K562 (cell line): ENCODE measurements at regions not wholly inside any gene's neighbourhood (a gene's known extent, or its start where the extent isn't known, plus 50 kb on each side); places are given as distances from the start of the nearest gene placed in this dataset.

Experiments
- ERF ChIP-seq: fragments of 450-650 bp; formaldehyde crosslinking; IDR thresholded peaks from 2 replicates; pipeline ENCODE4 v1.4.0; 2020; ENCODE audit warnings: mild to moderate bottlenecking, mixed read lengths
- JUNB ChIP-seq: fragments of 450-650 bp; formaldehyde crosslinking; conservative IDR thresholded peaks from 2 replicates; pipeline ENCODE4 v1.4.0; 2020; ENCODE audit warnings: mild to moderate bottlenecking
- JUND ChIP-seq, 2 experiments: IDR thresholded peaks; 2 replicates in 1 of 2; 3 replicates in 1 of 2; pipeline ENCODE4 v1.6.1; 2011; ENCODE audit warnings: borderline replicate concordance in 2 of 2, low read depth in 2 of 2, low read length in 2 of 2, improper control_type of control experiment in 1 of 2, missing biosample characterization in 1 of 2, missing genetic modification characterization in 1 of 2, missing genetic modification reagents in 1 of 2
- NFATC3 ChIP-seq: fragments of 450-650 bp; IDR thresholded peaks from 2 replicates; pipeline ENCODE4 v1.6.1; 2017; ENCODE audit warnings: mild to moderate bottlenecking
- NRF1 ChIP-seq, 2 experiments: fragments of 450-650 bp; IDR thresholded peaks in 1 of 2; conservative IDR thresholded peaks in 1 of 2; 2 replicates each; pipeline ENCODE4 v1.6.1; 2014; ENCODE audit warnings: mild to moderate bottlenecking in 2 of 2
- XRCC4 ChIP-seq: IDR thresholded peaks from one replicate; pipeline ENCODE4 v1.6.1; 2011; ENCODE audit not compliant: insufficient read depth, insufficient read length; ENCODE audit errors: extremely low read depth
- ZEB2 ChIP-seq: fragments of 450-650 bp; IDR thresholded peaks from 2 replicates; pipeline ENCODE4 v1.6.1; 2016
- ZNF134 ChIP-seq: fragments of 250-450 bp; sonication (Bioruptor Pico); conservative IDR thresholded peaks from 2 replicates; pipeline ENCODE4 v1.4.0; 2020
- TF ChIP-seq, protein P1 (sequence below): fragments of 250-450 bp; sonication (Bioruptor Pico); IDR thresholded peaks from 2 replicates; pipeline ENCODE4 v1.8.0; 2022; ENCODE audit warnings: inconsistent platforms
- TF ChIP-seq, protein P2 (sequence below): fragments of 450-650 bp; formaldehyde crosslinking; IDR thresholded peaks from 2 replicates; pipeline ENCODE4 v1.4.0; 2020; ENCODE audit warnings: mild to moderate bottlenecking
- TF ChIP-seq, protein P3 (sequence below): IDR thresholded peaks from 2 replicates; pipeline ENCODE4 v1.6.1; 2016; ENCODE audit warnings: missing genetic modification characterization, missing compliant biosample characterization
- TF ChIP-seq, protein P4 (sequence below), 2 experiments: fragments of 450-650 bp in 1 of 2; sonication (generic) in 1 of 2; formaldehyde crosslinking in 1 of 2; IDR thresholded peaks in 1 of 2; conservative IDR thresholded peaks in 1 of 2; 2 replicates each; pipeline versions ENCODE4 v1.6.1 to v1.8.1; 2016 to 2023; ENCODE audit warnings: mild to moderate bottlenecking in 2 of 2, moderate library complexity in 2 of 2, inconsistent platforms in 1 of 2, missing genetic modification reagents in 1 of 2
- TF ChIP-seq, protein P5 (sequence below): sonication (generic); formaldehyde crosslinking; IDR thresholded peaks from 2 replicates; pipeline ENCODE4 v1.5.0; 2020; ENCODE audit warnings: missing genetic modification reagents
- TF ChIP-seq, protein P6 (sequence below), 2 experiments: fragments of 450-650 bp; formaldehyde crosslinking in 1 of 2; IDR thresholded peaks; 2 replicates each; pipeline versions ENCODE4 v1.4.0 to v1.6.1; 2014 to 2020; ENCODE audit warnings: mild to moderate bottlenecking in 2 of 2, borderline replicate concordance in 1 of 2, low read depth in 1 of 2

DNA sequence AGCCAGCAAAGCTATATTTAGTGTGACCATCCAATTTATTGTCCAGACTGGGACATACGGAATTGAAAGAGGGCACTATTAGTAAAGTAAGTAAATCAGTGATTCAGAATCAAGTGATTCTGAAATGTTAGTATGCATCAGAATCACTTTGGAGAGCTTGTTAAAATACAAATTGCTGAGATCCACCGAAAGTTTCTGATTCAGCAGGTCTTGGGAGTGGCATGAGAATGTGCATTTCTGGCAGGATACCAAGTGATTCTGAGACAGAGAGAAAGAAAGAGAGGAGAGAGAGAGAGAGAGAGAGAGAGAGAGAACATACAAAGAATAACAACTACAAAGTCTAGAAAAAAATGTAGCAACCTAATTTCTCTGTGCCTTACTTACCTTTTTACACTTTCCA lies 65.4 kb upstream of the ASTN2 start:
- TF ChIP-seq, protein P1, sequence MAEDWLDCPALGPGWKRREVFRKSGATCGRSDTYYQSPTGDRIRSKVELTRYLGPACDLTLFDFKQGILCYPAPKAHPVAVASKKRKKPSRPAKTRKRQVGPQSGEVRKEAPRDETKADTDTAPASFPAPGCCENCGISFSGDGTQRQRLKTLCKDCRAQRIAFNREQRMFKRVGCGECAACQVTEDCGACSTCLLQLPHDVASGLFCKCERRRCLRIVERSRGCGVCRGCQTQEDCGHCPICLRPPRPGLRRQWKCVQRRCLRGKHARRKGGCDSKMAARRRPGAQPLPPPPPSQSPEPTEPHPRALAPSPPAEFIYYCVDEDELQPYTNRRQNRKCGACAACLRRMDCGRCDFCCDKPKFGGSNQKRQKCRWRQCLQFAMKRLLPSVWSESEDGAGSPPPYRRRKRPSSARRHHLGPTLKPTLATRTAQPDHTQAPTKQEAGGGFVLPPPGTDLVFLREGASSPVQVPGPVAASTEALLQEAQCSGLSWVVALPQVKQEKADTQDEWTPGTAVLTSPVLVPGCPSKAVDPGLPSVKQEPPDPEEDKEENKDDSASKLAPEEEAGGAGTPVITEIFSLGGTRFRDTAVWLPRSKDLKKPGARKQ (CRISPR knock-in tag), result no peak
- TF ChIP-seq, protein P2, sequence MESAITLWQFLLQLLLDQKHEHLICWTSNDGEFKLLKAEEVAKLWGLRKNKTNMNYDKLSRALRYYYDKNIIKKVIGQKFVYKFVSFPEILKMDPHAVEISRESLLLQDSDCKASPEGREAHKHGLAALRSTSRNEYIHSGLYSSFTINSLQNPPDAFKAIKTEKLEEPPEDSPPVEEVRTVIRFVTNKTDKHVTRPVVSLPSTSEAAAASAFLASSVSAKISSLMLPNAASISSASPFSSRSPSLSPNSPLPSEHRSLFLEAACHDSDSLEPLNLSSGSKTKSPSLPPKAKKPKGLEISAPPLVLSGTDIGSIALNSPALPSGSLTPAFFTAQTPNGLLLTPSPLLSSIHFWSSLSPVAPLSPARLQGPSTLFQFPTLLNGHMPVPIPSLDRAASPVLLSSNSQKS (CRISPR knock-in tag), result no peak
- no peak for TF ChIP-seq ZEB2
- TF ChIP-seq, protein P3, sequence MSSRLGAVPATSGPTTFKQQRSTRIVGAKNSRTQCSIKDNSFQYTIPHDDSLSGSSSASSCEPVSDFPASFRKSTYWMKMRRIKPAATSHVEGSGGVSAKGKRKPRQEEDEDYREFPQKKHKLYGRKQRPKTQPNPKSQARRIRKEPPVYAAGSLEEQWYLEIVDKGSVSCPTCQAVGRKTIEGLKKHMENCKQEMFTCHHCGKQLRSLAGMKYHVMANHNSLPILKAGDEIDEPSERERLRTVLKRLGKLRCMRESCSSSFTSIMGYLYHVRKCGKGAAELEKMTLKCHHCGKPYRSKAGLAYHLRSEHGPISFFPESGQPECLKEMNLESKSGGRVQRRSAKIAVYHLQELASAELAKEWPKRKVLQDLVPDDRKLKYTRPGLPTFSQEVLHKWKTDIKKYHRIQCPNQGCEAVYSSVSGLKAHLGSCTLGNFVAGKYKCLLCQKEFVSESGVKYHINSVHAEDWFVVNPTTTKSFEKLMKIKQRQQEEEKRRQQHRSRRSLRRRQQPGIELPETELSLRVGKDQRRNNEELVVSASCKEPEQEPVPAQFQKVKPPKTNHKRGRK (tag), result no peak
- TF ChIP-seq, protein P4, sequence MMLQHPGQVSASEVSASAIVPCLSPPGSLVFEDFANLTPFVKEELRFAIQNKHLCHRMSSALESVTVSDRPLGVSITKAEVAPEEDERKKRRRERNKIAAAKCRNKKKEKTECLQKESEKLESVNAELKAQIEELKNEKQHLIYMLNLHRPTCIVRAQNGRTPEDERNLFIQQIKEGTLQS (IDR thresholded peaks at IDR 0.05), result no peak
- TF ChIP-seq, protein P4 (CRISPR knock-in tag; conservative IDR thresholded peaks at IDR 0.05), result no peak
- no peak for TF ChIP-seq ERF
- TF ChIP-seq NFATC3, result no peak
- TF ChIP-seq NRF1 (conservative IDR thresholded peaks at IDR 0.05 in 1 of 2, IDR thresholded peaks at IDR 0.05 in 1 of 2), result no peak
- no peak for TF ChIP-seq XRCC4
- TF ChIP-seq, protein P5, sequence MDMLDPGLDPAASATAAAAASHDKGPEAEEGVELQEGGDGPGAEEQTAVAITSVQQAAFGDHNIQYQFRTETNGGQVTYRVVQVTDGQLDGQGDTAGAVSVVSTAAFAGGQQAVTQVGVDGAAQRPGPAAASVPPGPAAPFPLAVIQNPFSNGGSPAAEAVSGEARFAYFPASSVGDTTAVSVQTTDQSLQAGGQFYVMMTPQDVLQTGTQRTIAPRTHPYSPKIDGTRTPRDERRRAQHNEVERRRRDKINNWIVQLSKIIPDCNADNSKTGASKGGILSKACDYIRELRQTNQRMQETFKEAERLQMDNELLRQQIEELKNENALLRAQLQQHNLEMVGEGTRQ (CRISPR knock-in tag), result no peak
- TF ChIP-seq, protein P6, sequence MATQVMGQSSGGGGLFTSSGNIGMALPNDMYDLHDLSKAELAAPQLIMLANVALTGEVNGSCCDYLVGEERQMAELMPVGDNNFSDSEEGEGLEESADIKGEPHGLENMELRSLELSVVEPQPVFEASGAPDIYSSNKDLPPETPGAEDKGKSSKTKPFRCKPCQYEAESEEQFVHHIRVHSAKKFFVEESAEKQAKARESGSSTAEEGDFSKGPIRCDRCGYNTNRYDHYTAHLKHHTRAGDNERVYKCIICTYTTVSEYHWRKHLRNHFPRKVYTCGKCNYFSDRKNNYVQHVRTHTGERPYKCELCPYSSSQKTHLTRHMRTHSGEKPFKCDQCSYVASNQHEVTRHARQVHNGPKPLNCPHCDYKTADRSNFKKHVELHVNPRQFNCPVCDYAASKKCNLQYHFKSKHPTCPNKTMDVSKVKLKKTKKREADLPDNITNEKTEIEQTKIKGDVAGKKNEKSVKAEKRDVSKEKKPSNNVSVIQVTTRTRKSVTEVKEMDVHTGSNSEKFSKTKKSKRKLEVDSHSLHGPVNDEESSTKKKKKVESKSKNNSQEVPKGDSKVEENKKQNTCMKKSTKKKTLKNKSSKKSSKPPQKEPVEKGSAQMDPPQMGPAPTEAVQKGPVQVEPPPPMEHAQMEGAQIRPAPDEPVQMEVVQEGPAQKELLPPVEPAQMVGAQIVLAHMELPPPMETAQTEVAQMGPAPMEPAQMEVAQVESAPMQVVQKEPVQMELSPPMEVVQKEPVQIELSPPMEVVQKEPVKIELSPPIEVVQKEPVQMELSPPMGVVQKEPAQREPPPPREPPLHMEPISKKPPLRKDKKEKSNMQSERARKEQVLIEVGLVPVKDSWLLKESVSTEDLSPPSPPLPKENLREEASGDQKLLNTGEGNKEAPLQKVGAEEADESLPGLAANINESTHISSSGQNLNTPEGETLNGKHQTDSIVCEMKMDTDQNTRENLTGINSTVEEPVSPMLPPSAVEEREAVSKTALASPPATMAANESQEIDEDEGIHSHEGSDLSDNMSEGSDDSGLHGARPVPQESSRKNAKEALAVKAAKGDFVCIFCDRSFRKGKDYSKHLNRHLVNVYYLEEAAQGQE (IDR thresholded peaks at IDR 0.05; ENCODE audit: borderline replicate concordance), result no peak
- TF ChIP-seq, protein P6 (CRISPR knock-in tag; IDR thresholded peaks at IDR 0.05; ENCODE audit: low read depth), result no peak
- TF ChIP-seq JUND (IDR thresholded peaks at IDR 0.05; ENCODE audit: borderline replicate concordance, low read depth, low read length), result no peak
- TF ChIP-seq JUND (tag; IDR thresholded peaks at IDR 0.05; ENCODE audit: borderline replicate concordance, low read depth, low read length), result no peak
- TF ChIP-seq JUNB, result no peak
- TF ChIP-seq ZNF134 (CRISPR knock-in tag), result no peak
